Sigmoid colon (tissue), 6 donors: ENCODE measurements at regions not wholly inside any gene's neighbourhood (a gene's known extent, or its start where the extent isn't known, plus 50 kb on each side); places are given as distances from the start of the nearest gene placed in this dataset.

Experiments
- DNase-seq: peaks from one replicate; pipeline ENCODE4 v3.0.0-alpha.2; 2019
- H3K27ac ChIP-seq, 4 donors: fragments of 200-600 bp; sonication (generic); one replicate each; pipeline ENCODE4 v1.5.1; 2016 to 2019; ENCODE audit warnings: mild to moderate bottlenecking in 1 of 4
- H3K27me3 ChIP-seq, 3 donors: fragments of 200-600 bp; sonication (generic); one replicate each; pipeline ENCODE4 v1.5.1; 2019; ENCODE audit warnings: mild to moderate bottlenecking in 1 of 3
- H3K36me3 ChIP-seq, 4 donors: fragments of 200-600 bp; sonication (generic); one replicate each; pipeline ENCODE4 v1.5.1; 2016 to 2019
- H3K4me1 ChIP-seq, 4 donors: fragments of 200-600 bp; sonication (generic); one replicate each; pipeline ENCODE4 v1.5.1; 2017 to 2019
- H3K4me3 ChIP-seq, 4 donors: fragments of 200-600 bp; sonication (generic); one replicate each; pipeline ENCODE4 v1.5.1; 2017 to 2019; ENCODE audit warnings: mild to moderate bottlenecking in 2 of 4, moderate library complexity in 1 of 4
- H3K9me3 ChIP-seq, 4 donors: fragments of 200-600 bp in 3 of 4; sonication (generic) in 3 of 4; one replicate each; pipeline versions ENCODE4 v1.5.1 to v1.6.1; 2013 to 2019
- EP300 ChIP-seq, 4 donors: sonication (generic); formaldehyde crosslinking; IDR thresholded peaks; one replicate each; pipeline ENCODE4 v1.6.1; 2017; ENCODE audit warnings: antibody characterized with exemption in 4 of 4
- POLR2A ChIP-seq, 2 donors: fragments of 450-650 bp; IDR thresholded peaks; one replicate each; pipeline ENCODE4 v1.6.1; 2016; ENCODE audit warnings: antibody characterized with exemption in 2 of 2, mild to moderate bottlenecking in 2 of 2, moderate library complexity in 2 of 2
- POLR2AphosphoS5 ChIP-seq, 4 donors: sonication (generic); formaldehyde crosslinking; IDR thresholded peaks; one replicate each; pipeline ENCODE4 v1.6.1; 2017; ENCODE audit warnings: antibody characterized with exemption in 4 of 4
- WGBS, 2 donors: extraction: QIAGEN DNeasy Blood & Tissue Kit; methylation state at CpG; one replicate each; pipeline ENCODE4 v1.1.7; 2013; 5-methylcytosine and 5-hydroxymethylcytosine counted together
- intact Hi-C: fragments of 100-400 bp; cut with DNase I; formaldehyde crosslinking; loops from one replicate; pipeline ENCODE4 v1.15.1; 2023
- TF ChIP-seq, protein P1 (sequence below), 4 experiments: fragments of 450-650 bp in 3 of 4; fragments of 200-600 bp in 1 of 4; IDR thresholded peaks; one replicate each; pipeline ENCODE4 v1.5.1; 2016 to 2019; ENCODE audit warnings: antibody characterized with exemption in 4 of 4, mild to moderate bottlenecking in 3 of 4, moderate library complexity in 2 of 4
- donor health status: healthy with polysubstance abuse.
- donor health status: healthy.

DNA sequence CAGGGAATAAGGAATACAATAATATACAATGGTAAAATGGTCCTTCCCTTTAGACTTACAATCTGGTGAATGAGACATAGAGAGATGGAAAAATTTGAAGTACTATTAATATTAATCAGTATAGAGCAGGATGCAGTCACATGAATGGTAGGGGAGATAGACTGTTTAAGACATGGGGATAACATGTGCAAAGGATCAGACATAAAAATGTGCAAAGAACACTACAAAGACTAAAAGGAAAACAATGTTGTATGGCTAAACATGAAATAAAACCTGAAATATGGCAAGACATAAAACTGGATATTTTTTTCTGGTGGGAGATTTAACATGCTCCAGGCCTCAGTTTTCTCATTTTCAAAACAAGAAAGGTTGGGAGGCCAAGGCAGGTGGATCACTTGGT lies 182.4 kb upstream of the DPT start:
- DNase-seq = no peak
- Histone ChIP-seq H3K9me3 (no peaks in the 10 kb centered on the region), H3K27me3 (no peaks in the 10 kb centered on the region), H3K36me3 (no peaks in the 10 kb centered on the region), H3K4me1 (no peaks in the 10 kb centered on the region), H3K27ac (no peak overlapping the region), H3K4me3 (no peak overlapping the region)
- intact Hi-C loops = no loop called here
- no peak for TF ChIP-seq EP300 (IDR thresholded peaks at IDR 0.05)
- TF ChIP-seq POLR2AphosphoS5 (IDR thresholded peaks at IDR 0.05) = no peak
- no peak for TF ChIP-seq POLR2A (IDR thresholded peaks at IDR 0.05)
- TF ChIP-seq, protein P1, sequence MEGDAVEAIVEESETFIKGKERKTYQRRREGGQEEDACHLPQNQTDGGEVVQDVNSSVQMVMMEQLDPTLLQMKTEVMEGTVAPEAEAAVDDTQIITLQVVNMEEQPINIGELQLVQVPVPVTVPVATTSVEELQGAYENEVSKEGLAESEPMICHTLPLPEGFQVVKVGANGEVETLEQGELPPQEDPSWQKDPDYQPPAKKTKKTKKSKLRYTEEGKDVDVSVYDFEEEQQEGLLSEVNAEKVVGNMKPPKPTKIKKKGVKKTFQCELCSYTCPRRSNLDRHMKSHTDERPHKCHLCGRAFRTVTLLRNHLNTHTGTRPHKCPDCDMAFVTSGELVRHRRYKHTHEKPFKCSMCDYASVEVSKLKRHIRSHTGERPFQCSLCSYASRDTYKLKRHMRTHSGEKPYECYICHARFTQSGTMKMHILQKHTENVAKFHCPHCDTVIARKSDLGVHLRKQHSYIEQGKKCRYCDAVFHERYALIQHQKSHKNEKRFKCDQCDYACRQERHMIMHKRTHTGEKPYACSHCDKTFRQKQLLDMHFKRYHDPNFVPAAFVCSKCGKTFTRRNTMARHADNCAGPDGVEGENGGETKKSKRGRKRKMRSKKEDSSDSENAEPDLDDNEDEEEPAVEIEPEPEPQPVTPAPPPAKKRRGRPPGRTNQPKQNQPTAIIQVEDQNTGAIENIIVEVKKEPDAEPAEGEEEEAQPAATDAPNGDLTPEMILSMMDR (IDR thresholded peaks at IDR 0.05) = no peak

DNA sequence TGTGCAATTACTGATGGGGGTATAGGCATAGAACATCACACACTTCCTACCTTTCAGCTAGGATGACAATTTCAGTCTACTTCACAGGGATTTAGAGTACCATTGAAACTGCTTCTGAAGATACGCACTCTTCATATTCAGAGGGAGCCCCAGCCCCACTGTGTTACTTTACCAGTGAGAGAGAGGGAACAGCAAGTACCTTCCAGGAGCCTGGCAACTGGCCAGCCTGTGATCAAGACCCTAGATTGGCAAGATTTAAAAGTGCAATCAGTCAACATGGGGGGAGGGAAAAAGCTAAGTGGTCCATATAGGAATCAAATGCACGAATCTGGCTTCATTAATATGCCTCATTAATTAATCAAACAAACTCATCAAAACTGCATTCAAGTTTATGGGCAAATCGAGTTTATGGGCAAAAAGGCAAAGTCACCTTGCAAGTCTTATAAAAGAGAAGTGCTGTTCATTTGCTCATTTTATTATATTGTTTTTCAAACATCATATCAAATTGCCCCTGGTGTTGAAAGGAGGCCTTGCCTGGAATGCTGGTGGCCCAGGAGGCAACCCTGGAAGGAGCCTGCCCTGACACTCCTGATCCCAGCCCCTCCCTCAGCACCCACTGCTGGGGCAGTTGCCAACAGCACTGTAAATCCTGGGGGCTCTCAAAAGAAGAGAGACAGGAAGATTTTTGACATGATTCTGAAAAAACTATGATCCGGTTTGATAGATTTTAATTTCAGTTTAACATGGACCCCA lies 184.9 kb upstream of the DPT start:
- WGBS, 2 donors = 43 to 71% methylated on average over 4 of the region's 4 CpGs
- H3K4me3 ChIP-seq = no peak overlapping the region
- H3K27me3 ChIP-seq = no peaks in the 10 kb centered on the region
- intact Hi-C loops = no loop called here
- no peaks in the 10 kb centered on the region for H3K9me3 ChIP-seq
- no peaks in the 10 kb centered on the region for H3K36me3 ChIP-seq
- H3K27ac ChIP-seq = no peak overlapping the region
- TF ChIP-seq POLR2A (IDR thresholded peaks at IDR 0.05) = no peak
- TF ChIP-seq, protein P1 (IDR thresholded peaks at IDR 0.05) = no peak
- no peak for TF ChIP-seq EP300 (IDR thresholded peaks at IDR 0.05)
- TF ChIP-seq POLR2AphosphoS5 (IDR thresholded peaks at IDR 0.05) = no peak
- no peak for DNase-seq
- no peaks in the 10 kb centered on the region for H3K4me1 ChIP-seq

DNA sequence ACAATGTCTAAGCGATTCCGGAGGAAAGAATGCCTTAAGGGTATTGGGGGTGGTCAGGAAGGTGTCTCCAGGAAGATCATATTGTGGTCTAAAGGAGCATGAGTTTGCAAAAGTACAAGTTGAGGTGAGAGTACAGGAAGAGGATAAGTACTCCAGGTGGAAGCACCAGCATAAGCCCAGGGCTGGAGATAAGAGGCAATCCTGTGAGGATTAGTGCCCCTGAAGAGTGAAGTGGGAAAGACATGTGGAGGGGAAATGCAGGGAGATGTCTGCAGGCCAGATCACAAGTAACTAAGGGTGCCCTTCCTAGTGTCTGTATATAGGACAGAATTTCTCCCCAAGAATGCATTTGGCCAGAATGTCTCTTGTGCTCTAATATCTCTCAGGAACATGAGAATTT lies 188.3 kb upstream of the DPT start:
- Histone ChIP-seq H3K4me3 (no peak overlapping the region), H3K4me1 (no peaks in the 10 kb centered on the region), H3K27ac (no peak overlapping the region), H3K27me3 (no peaks in the 10 kb centered on the region), H3K9me3 (no peaks in the 10 kb centered on the region), H3K36me3 (no peaks in the 10 kb centered on the region)
- TF ChIP-seq, protein P1 (IDR thresholded peaks at IDR 0.05) = no peak
- no peak for TF ChIP-seq EP300 (IDR thresholded peaks at IDR 0.05)
- TF ChIP-seq POLR2A (IDR thresholded peaks at IDR 0.05) = no peak
- TF ChIP-seq POLR2AphosphoS5 (IDR thresholded peaks at IDR 0.05) = no peak
- intact Hi-C loops = no loop called here
- no peak for DNase-seq
- 81 to 94% methylated on average over 2 of the region's 2 CpGs for WGBS, 2 donors

DNA sequence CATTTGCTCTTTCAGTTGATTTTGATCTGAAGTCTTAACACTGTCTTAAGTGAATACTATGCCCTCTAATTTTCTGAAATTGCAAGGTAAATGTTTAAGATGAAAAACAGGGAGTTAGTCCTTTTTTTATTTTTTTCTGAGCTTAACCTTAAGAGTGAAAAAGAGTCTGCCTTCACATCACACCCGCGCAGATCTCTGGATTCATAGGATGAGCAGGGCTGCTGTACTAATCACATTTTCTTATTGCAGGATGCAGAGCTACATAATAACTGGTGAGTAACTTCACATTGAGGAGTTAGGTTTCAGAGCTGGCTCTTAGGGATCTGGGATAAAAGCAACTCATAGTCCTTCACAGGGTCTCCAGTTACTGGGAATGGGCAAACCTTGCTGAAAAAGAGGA lies 188.7 kb upstream of the ATP1B1 start:
- Histone ChIP-seq H3K27ac (no peak overlapping the region), H3K9me3 (no peaks in the 10 kb centered on the region), H3K36me3 (no peaks in the 10 kb centered on the region), H3K27me3 (no peaks in the 10 kb centered on the region), H3K4me3 (no peak overlapping the region), H3K4me1 (no peaks in the 10 kb centered on the region)
- no peak for TF ChIP-seq EP300 (IDR thresholded peaks at IDR 0.05)
- TF ChIP-seq, protein P1 (IDR thresholded peaks at IDR 0.05) = no peak
- no peak for TF ChIP-seq POLR2A (IDR thresholded peaks at IDR 0.05)
- intact Hi-C loops = no loop called here
- no peak for DNase-seq
- WGBS, 2 donors = 96 to 97% methylated on average over 2 of the region's 2 CpGs
